ENCODE measurements at regions not wholly inside any gene's neighbourhood (a gene's known extent, or its start where the extent isn't known, plus 50 kb on each side); places are given as distances from the start of the nearest gene placed in this dataset.

DNA sequence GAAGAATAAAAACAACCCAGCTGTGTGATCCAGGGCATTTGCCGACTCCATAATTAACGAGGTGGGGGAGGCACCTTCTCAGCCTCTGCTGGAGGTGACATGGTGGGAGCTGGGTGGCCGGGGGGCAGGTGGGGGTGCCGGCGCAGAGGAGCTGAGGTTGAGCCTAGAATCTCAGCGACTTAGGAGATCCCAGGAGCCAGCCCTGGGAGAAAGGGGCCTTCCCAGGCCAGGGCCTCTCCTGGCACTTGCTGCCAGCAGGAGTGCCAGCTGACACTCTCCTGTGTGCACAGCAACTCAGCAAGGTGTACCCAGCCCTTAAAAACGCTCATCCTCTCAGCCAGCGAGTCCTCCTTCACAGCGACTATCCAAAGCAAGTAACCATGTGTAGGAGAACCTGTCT lies 62.8 kb upstream of the FCN1 start:
- TF ChIP-seq, protein P1, sequence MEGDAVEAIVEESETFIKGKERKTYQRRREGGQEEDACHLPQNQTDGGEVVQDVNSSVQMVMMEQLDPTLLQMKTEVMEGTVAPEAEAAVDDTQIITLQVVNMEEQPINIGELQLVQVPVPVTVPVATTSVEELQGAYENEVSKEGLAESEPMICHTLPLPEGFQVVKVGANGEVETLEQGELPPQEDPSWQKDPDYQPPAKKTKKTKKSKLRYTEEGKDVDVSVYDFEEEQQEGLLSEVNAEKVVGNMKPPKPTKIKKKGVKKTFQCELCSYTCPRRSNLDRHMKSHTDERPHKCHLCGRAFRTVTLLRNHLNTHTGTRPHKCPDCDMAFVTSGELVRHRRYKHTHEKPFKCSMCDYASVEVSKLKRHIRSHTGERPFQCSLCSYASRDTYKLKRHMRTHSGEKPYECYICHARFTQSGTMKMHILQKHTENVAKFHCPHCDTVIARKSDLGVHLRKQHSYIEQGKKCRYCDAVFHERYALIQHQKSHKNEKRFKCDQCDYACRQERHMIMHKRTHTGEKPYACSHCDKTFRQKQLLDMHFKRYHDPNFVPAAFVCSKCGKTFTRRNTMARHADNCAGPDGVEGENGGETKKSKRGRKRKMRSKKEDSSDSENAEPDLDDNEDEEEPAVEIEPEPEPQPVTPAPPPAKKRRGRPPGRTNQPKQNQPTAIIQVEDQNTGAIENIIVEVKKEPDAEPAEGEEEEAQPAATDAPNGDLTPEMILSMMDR (IDR thresholded peaks at IDR 0.05) = no peak
- no peak for TF ChIP-seq EP300 (IDR thresholded peaks at IDR 0.05)
